Mucosa of descending colon (tissue), 3 donors: ENCODE measurements at regions not wholly inside any gene's neighbourhood (a gene's known extent, or its start where the extent isn't known, plus 50 kb on each side); places are given as distances from the start of the nearest gene placed in this dataset.
A peak's percentile ranks its signal among the peaks of the same experiment; 100 is the strongest.

Experiments used
- ATAC-seq: fragments of 200-7000 bp; cut with Tn5 transposase; one replicate; pipeline ENCODE4 v1.9.1; 2020; ENCODE audit warnings: mild to moderate bottlenecking, moderate library complexity
- DNase-seq, 3 donors: peaks; one replicate each; pipeline ENCODE4 v3.0.0-alpha.2; 2020
- H3K36me3 ChIP-seq: fragments of 200-600 bp; one replicate; pipeline ENCODE4 v1.8.0; 2021; ENCODE audit warnings: low read depth, mild to moderate bottlenecking
- H3K4me1 ChIP-seq: fragments of 200-600 bp; one replicate; pipeline ENCODE4 v1.8.0; 2021; ENCODE audit warnings: low read depth, mild to moderate bottlenecking
- H3K4me3 ChIP-seq: fragments of 200-600 bp; one replicate; pipeline ENCODE4 v1.8.0; 2021; ENCODE audit warnings: mild to moderate bottlenecking
- H3K9me3 ChIP-seq: fragments of 200-600 bp; one replicate; pipeline ENCODE4 v1.8.0; 2021; ENCODE audit warnings: mild to moderate bottlenecking
- CTCF ChIP-seq: fragments of 200-600 bp; IDR thresholded peaks from one replicate; pipeline ENCODE4 v1.8.0; 2022; ENCODE audit warnings: antibody characterized with exemption, mild to moderate bottlenecking
- intact Hi-C, 2 donors: fragments of 100-400 bp; cut with DNase I in 1 of 2; cut with micrococcal nuclease in 1 of 2; formaldehyde crosslinking; loops; one replicate each; pipeline versions ENCODE4 v1.11.0 to v1.11.1; 2022; cut with DNase I, micrococcal nuclease
- donor health status: DM: no; HTN: no; CAD: no; lungs with moderate emphysema.
- donor health status: DM: no; HTN: no; CAD: no.
- donor health status: DM: no; HTN: yes; CAD: no.

GRCh38 chrX:45876206-45876605 lies 669.0 kb downstream of the ZNF674 start:
- no peak overlapping the region for H3K4me3 ChIP-seq
- intact Hi-C loops: no loop called here

GRCh38 chrX:45873781-45874180 lies 671.4 kb downstream of the ZNF674 start:
- intact Hi-C loops: no loop called here
- H3K36me3 ChIP-seq: no peaks in the 10 kb centered on the region
- no peak for DNase-seq

More at GRCh38 chrX:45876206-45876605, 669.0 kb downstream of the ZNF674 start:
- DNase-seq (no peak), ATAC-seq (no peak)
- TF ChIP-seq CTCF: no peak
- no peaks in the 10 kb centered on the region for H3K9me3 ChIP-seq
- H3K36me3 ChIP-seq: no peaks in the 10 kb centered on the region
- no peaks in the 10 kb centered on the region for H3K4me1 ChIP-seq

GRCh38 chrX:45872480-45872879 lies 671.8 kb upstream of the DIPK2B start:
- no peak overlapping the region for H3K4me3 ChIP-seq
- intact Hi-C loops: no loop called here
- no peaks in the 10 kb centered on the region for H3K9me3 ChIP-seq
- no peaks in the 10 kb centered on the region for H3K4me1 ChIP-seq
- ATAC-seq: no peak
- DNase-seq: no peak
- H3K36me3 ChIP-seq: no peaks in the 10 kb centered on the region
- TF ChIP-seq CTCF: no peak

More at GRCh38 chrX:45873781-45874180, 671.4 kb downstream of the ZNF674 start:
- ATAC-seq: no peak
- Histone ChIP-seq H3K4me1 (no peaks in the 10 kb centered on the region), H3K4me3 (no peak overlapping the region), H3K9me3 (no peaks in the 10 kb centered on the region)
- TF ChIP-seq CTCF: no peak

GRCh38 chrX:45868425-45868824 lies 667.7 kb upstream of the DIPK2B start:
- peak; percentile 33 for ATAC-seq
- intact Hi-C loops: no loop called here
- H3K4me3 ChIP-seq: no peak overlapping the region
- DNase-seq: no peak
- TF ChIP-seq CTCF: no peak
- H3K36me3 ChIP-seq: no peaks in the 10 kb centered on the region
- no peaks in the 10 kb centered on the region for H3K9me3 ChIP-seq
- H3K4me1 ChIP-seq: no peaks in the 10 kb centered on the region

- intact Hi-C loops: no loop called here
These were observed 662.1 kb upstream of the DIPK2B start for GRCh38 chrX:45862801-45863200.

More at GRCh38 chrX:45862801-45863200, 662.1 kb upstream of the DIPK2B start:
- Histone ChIP-seq H3K4me1 (no peaks in the 10 kb centered on the region), H3K36me3 (no peaks in the 10 kb centered on the region), H3K9me3 (no peaks in the 10 kb centered on the region), H3K4me3 (no peak overlapping the region)
- no peak for TF ChIP-seq CTCF
- DNase-seq (no peak), ATAC-seq (no peak)
